ENCODE measurements at regions not wholly inside any gene's neighbourhood (a gene's known extent, or its start where the extent isn't known, plus 50 kb on each side); places are given as distances from the start of the nearest gene placed in this dataset.

DNA sequence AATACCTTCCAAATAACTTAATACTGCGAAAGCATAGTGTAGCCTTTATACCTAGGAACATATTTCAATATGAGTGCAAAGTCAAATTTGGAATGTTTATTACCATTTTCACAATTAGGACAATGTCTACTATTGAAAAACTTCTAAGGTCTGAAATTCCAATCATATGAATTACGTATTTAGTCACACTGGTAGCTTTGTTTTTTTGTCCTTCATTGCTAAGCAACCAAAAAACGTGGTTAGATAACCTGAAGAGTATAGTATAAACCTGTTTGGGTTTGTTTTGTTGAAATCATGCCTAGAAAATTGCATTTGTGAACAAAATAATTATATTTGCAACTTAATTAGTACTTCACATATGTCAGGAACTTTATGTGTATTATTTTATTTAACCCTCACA lies 134.2 kb downstream of the FBXO4 start:
- DNase-seq (ENCODE audit: low spot score in 2 of 2) = no peak
- WGBS, 2 donors = 42 to 43% methylated on average over 3 of the region's 3 CpGs
- intact Hi-C loops (cut with DNase I; ENCODE audit: low total_unique reads) = no loop called here
- H3K4me3 ChIP-seq (ENCODE audit: low read depth, poor library complexity, severe bottlenecking) = no peak overlapping the region
- no peak for TF ChIP-seq CTCF (IDR thresholded peaks at IDR 0.05)
- no peak for TF ChIP-seq POLR2A (IDR thresholded peaks at IDR 0.05)

DNA sequence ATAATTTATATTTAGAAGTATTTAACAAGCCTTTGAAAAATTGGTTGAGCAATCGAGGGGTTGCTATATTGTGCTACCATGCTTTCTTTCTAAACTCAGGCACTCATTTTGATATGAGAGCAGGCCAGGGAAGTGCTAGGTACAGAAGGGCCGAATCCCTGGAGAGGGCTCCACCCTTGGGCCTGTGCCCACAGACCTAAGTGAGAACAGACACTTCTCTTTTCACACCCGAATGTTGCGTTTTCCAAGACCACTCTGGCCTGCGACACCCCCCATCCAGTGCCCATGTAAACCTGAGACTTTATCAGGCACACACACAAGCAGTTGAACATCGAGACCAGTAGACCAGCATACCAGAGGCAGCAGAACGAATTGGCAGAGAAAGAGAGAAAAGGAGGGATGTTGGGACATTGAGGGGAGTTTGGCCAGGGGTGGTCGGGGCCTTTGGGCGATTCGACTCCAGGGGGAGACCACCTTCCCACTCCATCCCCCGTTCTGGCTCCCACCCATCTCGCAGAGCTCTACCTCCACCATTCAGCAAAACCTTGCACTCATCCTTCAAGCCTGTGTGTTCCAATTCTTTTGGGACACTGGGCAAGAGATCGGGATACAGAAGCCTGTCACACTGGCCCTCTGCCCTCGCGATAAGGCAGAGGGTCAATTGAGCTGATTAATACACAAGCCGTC lies 134.8 kb downstream of the FBXO4 start:
- WGBS, 2 donors = 75 to 81% methylated on average over 16 of the region's 16 CpGs
- no peak for TF ChIP-seq POLR2A (IDR thresholded peaks at IDR 0.05)
- no peak for TF ChIP-seq CTCF (IDR thresholded peaks at IDR 0.05)
- no peak overlapping the region for H3K4me3 ChIP-seq (ENCODE audit: low read depth, poor library complexity, severe bottlenecking)
- intact Hi-C loops (cut with DNase I; ENCODE audit: low total_unique reads) = no loop called here
- no peak for DNase-seq (ENCODE audit: low spot score in 2 of 2)

- 49 to 51% methylated on average over 3 of the region's 3 CpGs for WGBS, 2 donors
- no peak overlapping the region for H3K4me3 ChIP-seq (ENCODE audit: low read depth, poor library complexity, severe bottlenecking)
- TF ChIP-seq CTCF (IDR thresholded peaks at IDR 0.05) (no peak), POLR2A (IDR thresholded peaks at IDR 0.05) (no peak)
- intact Hi-C loops (cut with DNase I; ENCODE audit: low total_unique reads) = no loop called here
- DNase-seq (ENCODE audit: low spot score in 2 of 2) = no peak
These were observed 136.0 kb downstream of the FBXO4 start for GRCh38 chr5:42061121-42061520.

- no peak overlapping the region for H3K4me3 ChIP-seq (ENCODE audit: low read depth, poor library complexity, severe bottlenecking)
- intact Hi-C loops (cut with DNase I; ENCODE audit: low total_unique reads) = no loop called here
- no peak for TF ChIP-seq POLR2A (IDR thresholded peaks at IDR 0.05)
- TF ChIP-seq CTCF (IDR thresholded peaks at IDR 0.05) = no peak
- DNase-seq (ENCODE audit: low spot score in 2 of 2) = no peak
These were observed 139.7 kb downstream of the FBXO4 start for GRCh38 chr5:42064821-42065220.

- intact Hi-C loops (cut with DNase I; ENCODE audit: low total_unique reads) = no loop called here
- no peak for TF ChIP-seq POLR2A (IDR thresholded peaks at IDR 0.05)
- no peak for TF ChIP-seq CTCF (IDR thresholded peaks at IDR 0.05)
- H3K4me3 ChIP-seq (ENCODE audit: low read depth, poor library complexity, severe bottlenecking) = no peak overlapping the region
These were observed 141.1 kb downstream of the FBXO4 start for GRCh38 chr5:42066131-42066530.

DNA sequence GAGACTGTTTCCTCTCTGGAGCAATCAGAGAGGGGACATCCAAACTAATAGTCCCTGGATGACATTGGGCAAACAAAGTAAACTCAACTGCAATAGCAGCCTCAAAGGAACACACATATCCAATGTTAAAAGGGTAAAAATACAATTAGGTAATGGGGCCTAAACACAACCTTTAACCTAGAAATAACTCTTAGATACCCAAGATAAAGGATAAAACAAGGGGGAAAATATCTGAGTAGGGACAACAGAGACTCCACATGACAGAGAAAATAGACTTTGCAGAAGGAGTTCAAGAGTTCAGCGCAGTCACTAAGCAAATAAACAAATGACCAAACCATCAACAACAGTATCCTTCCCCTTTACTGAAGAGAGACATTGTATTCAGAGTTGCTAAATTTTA lies 149.3 kb downstream of the FBXO4 start:
- intact Hi-C loops (cut with DNase I; ENCODE audit: low total_unique reads) = no loop called here
- no peak for DNase-seq (ENCODE audit: low spot score in 2 of 2)
- WGBS, 2 donors = 85 to 98% methylated on average over 1 of the region's 1 CpG
- H3K4me3 ChIP-seq (ENCODE audit: low read depth, poor library complexity, severe bottlenecking) = no peak overlapping the region
- TF ChIP-seq POLR2A (IDR thresholded peaks at IDR 0.05) (no peak), CTCF (IDR thresholded peaks at IDR 0.05) (no peak)

More at GRCh38 chr5:42066131-42066530, 141.1 kb downstream of the FBXO4 start:
- 83 to 92% methylated on average over 3 of the region's 3 CpGs for WGBS, 2 donors
- DNase-seq (ENCODE audit: low spot score in 2 of 2) = no peak
